Endodermal cell (in vitro differentiated cells): ENCODE measurements at regions not wholly inside any gene's neighbourhood (a gene's known extent, or its start where the extent isn't known, plus 50 kb on each side); places are given as distances from the start of the nearest gene placed in this dataset.
A peak's percentile ranks its signal among the peaks of the same experiment; 100 is the strongest.

Source experiments
- DNase-seq: peaks from one replicate; pipeline ENCODE4 v3.0.0-alpha.2; 2017
- H3K27ac ChIP-seq: 2 replicates; pipeline ENCODE4 v1.5.1; 2013; ENCODE audit warnings: mild to moderate bottlenecking, low read depth, low read length, moderate library complexity
- H3K27me3 ChIP-seq: 2 replicates; pipeline ENCODE4 v1.6.1; 2013; ENCODE audit warnings: mild to moderate bottlenecking, low read length, moderate library complexity; ENCODE audit not compliant: insufficient read depth, control insufficient read depth, poor library complexity, severe bottlenecking
- H3K36me3 ChIP-seq: 2 replicates; pipeline ENCODE4 v1.7.0; 2013; ENCODE audit warnings: mild to moderate bottlenecking, low read length, moderate library complexity; ENCODE audit not compliant: control insufficient read depth, insufficient read depth
- H3K4me1 ChIP-seq: one replicate; pipeline ENCODE4 v1.7.0; 2013; ENCODE audit warnings: low read length; ENCODE audit not compliant: control insufficient read depth, insufficient read depth
- H3K4me3 ChIP-seq: 2 replicates; pipeline ENCODE4 v1.5.1; 2013; ENCODE audit warnings: mild to moderate bottlenecking, low read length, moderate library complexity
- H3K9ac ChIP-seq: 2 replicates; pipeline ENCODE4 v1.6.1; 2013; ENCODE audit warnings: mild to moderate bottlenecking, low read length, moderate library complexity; ENCODE audit not compliant: poor library complexity, severe bottlenecking; ENCODE audit errors: extremely low read depth
- H3K9me3 ChIP-seq: 2 replicates; pipeline ENCODE4 v1.6.1; 2013; ENCODE audit warnings: mild to moderate bottlenecking, low read length, moderate library complexity; ENCODE audit not compliant: control insufficient read depth
- H3K27ac Mint-ChIP-seq: 2 replicates; pipeline ENCODE4 v1.8.0; 2020; ENCODE audit warnings: mixed read lengths
- H3K27me3 Mint-ChIP-seq: 2 replicates; pipeline ENCODE4 v1.8.0; 2021; ENCODE audit warnings: mild to moderate bottlenecking, mixed read lengths; ENCODE audit not compliant: insufficient read depth
- H3K36me3 Mint-ChIP-seq: 2 replicates; pipeline ENCODE4 v1.8.0; 2020; ENCODE audit warnings: low read depth, mixed read lengths
- H3K4me1 Mint-ChIP-seq: 2 replicates; pipeline ENCODE4 v1.8.0; 2020; ENCODE audit warnings: mixed read lengths
- H3K4me3 Mint-ChIP-seq: 2 replicates; pipeline ENCODE4 v1.8.0; 2020; ENCODE audit warnings: mild to moderate bottlenecking, moderate library complexity, mixed read lengths
- H3K9me3 Mint-ChIP-seq: 2 replicates; pipeline ENCODE4 v1.8.0; 2020; ENCODE audit warnings: mild to moderate bottlenecking, mixed read lengths
- CTCF ChIP-seq: fragments of 200-600 bp; sonication (generic); conservative IDR thresholded peaks from 2 replicates; pipeline ENCODE4 v1.5.0; 2021; ENCODE audit warnings: antibody characterized with exemption, mild to moderate bottlenecking
- WGBS, 2 experiments: methylation state at CpG; one replicate each; pipeline versions ENCODE4 v1.1.5 to v1.1.7; 2013; ENCODE audit warnings: missing lambda C conversion rate in 2 of 2, mixed read lengths in 1 of 2; ENCODE audit not compliant: insufficient coverage in 1 of 2, insufficient read length in 1 of 2; 5-methylcytosine and 5-hydroxymethylcytosine counted together

GRCh38 chr3:39638301-39638700 is 170.8 kb downstream of the MOBP start:
- peaks cover 8% of the 10 kb centered on the region for H3K9me3 Mint-ChIP-seq
- no peak overlapping the region for H3K27ac ChIP-seq
- 89% methylated on average over 6 of the region's 6 CpGs; no CpG with 5 or more reads in 1 of the 2 experiments for WGBS, 2 experiments
- H3K36me3 ChIP-seq = no peaks in the 10 kb centered on the region
- no peaks in the 10 kb centered on the region for H3K4me1 ChIP-seq
- H3K4me3 ChIP-seq = no peak overlapping the region
- no peak for DNase-seq
- H3K27ac Mint-ChIP-seq = no peak overlapping the region
- no peaks in the 10 kb centered on the region for H3K9me3 ChIP-seq
- H3K36me3 Mint-ChIP-seq = no peaks in the 10 kb centered on the region
- no peak overlapping the region for H3K9ac ChIP-seq
- H3K4me3 Mint-ChIP-seq = no peak overlapping the region
- H3K4me1 Mint-ChIP-seq = no peaks in the 10 kb centered on the region
- no peak for TF ChIP-seq CTCF
- H3K27me3 ChIP-seq = no peaks in the 10 kb centered on the region
- peaks cover 3% of the 10 kb centered on the region for H3K27me3 Mint-ChIP-seq

GRCh38 chr3:39639344-39640236 is 169.8 kb upstream of the MYRIP start:
- H3K9me3 Mint-ChIP-seq = peaks cover 3% of the 10 kb centered on the region
- no peak overlapping the region for H3K4me3 Mint-ChIP-seq
- no peaks in the 10 kb centered on the region for H3K4me1 Mint-ChIP-seq
- Histone ChIP-seq H3K9ac (no peak overlapping the region), H3K36me3 (no peaks in the 10 kb centered on the region), H3K9me3 (no peaks in the 10 kb centered on the region), H3K4me1 (no peaks in the 10 kb centered on the region), H3K4me3 (no peak overlapping the region), H3K27ac (peak overlapping the region; percentile 59), H3K27me3 (no peaks in the 10 kb centered on the region)
- peaks cover 2% of the 10 kb centered on the region for H3K27me3 Mint-ChIP-seq
- H3K36me3 Mint-ChIP-seq = no peaks in the 10 kb centered on the region
- DNase-seq = peak; percentile 59
- 82 to 100% methylated on average over 1 to 4 of the region's 5 CpGs for WGBS, 2 experiments
- peak overlapping the region; percentile 31 for H3K27ac Mint-ChIP-seq
- TF ChIP-seq CTCF = no peak

- WGBS, 2 experiments = 89 to 100% methylated on average over 1 to 3 of the region's 4 CpGs
- H3K27me3 Mint-ChIP-seq = no peaks in the 10 kb centered on the region
- Histone ChIP-seq H3K27me3 (no peaks in the 10 kb centered on the region), H3K27ac (no peak overlapping the region), H3K4me3 (no peak overlapping the region), H3K4me1 (no peaks in the 10 kb centered on the region), H3K9me3 (no peaks in the 10 kb centered on the region), H3K9ac (no peak overlapping the region), H3K36me3 (no peaks in the 10 kb centered on the region)
- no peaks in the 10 kb centered on the region for H3K9me3 Mint-ChIP-seq
- H3K27ac Mint-ChIP-seq = no peak overlapping the region
- no peaks in the 10 kb centered on the region for H3K36me3 Mint-ChIP-seq
- no peaks in the 10 kb centered on the region for H3K4me1 Mint-ChIP-seq
- H3K4me3 Mint-ChIP-seq = no peak overlapping the region
- DNase-seq = no peak
- no peak for TF ChIP-seq CTCF
Measured at GRCh38 chr3:39641274-39641673, 168.1 kb upstream of the MYRIP start.
